Activated CD4-positive, CD25-positive, alpha-beta regulatory T cell (primary cell): ENCODE measurements at regions not wholly inside any gene's neighbourhood (a gene's known extent, or its start where the extent isn't known, plus 50 kb on each side); places are given as distances from the start of the nearest gene placed in this dataset.

ENCODE experiments used
- DNase-seq, 4 experiments: peaks; one replicate each; lab custom pipeline; 2025; lab: John Stamatoyannopoulos, UW

DNA sequence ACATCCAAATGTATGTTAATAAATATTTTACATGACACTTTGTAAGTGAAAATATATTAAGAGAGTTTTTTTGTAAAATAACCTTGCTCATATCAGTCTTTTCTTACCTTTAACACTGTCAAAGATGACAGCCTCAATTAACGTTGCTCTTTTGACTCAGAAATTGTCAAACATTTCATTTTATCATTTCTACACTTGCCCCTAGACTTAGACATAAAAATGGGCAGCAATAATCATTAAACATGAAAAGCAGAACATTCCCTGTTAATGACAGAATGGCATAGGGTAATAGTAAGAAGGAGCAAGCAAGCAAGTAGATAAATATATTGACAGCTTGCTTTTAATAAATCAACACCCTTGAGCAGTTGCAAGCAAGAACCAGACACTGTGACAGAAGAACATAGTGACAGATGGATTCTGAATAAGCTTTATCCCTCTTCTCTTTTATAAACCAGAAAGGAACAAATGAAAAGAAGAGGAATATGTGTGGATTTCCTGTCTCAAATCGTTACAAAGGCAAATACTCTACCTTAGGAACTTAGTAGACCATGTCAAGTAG is 796.0 kb upstream of the CHD1 start:
- no peak for DNase-seq

DNA sequence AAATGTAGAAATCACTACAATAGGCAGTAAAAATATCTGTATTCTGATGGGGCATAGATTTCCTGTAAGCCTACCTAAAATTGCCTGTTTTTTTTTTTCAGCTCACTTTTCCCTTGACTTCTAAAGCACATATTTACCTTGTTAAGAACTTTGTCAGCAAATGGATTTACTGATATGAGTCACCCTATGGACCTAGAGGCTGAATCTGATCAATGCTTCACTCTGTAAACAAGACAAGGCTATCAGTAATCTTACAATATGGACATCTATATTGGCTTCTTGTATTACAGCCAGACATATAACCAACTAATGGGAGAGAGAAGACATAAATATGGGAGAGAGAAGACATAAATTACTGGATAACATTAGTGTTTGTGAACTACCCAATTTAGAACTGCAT is 792.7 kb upstream of the CHD1 start:
- DNase-seq = no peak

DNA sequence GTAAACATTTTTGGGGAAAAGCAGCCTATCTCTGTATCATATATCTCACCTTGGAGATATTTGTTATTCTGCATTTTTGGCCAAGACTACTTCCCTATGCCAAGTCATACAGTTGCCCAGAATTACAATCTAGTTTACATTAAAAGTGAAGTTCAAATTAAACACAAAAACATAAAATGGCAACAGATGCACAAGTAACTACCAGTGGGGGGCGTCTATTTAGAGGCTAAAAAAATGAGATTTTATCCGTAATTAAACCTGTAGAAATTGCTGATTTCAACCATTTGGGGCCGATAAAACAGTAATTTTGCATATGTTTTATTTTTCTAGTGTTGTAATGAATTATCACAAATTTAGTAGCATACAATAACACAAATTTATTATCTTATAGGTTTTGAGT is 787.1 kb upstream of the CHD1 start:
- no peak for DNase-seq

- no peak for DNase-seq
These were observed 777.4 kb upstream of the CHD1 start for GRCh38 chr5:99706160-99706559.

DNA sequence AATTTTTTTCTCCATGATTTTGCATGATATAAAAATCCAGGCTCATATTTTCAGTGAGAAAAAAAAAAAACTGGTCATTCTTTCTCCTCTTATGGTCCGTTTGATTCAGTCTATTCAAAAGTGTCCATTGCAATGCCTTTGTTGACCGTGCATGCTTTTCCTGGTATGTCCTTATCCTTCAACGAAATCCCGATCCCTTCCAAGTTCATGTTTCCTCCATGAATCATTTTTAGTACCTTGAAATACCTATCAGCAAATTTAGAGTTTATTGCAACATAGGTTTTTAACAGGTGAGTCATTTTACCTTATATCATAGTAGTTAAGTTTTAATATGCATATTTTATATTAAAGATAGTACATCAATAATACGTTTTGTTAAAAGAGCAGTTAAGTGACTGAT is 773.8 kb upstream of the CHD1 start:
- no peak for DNase-seq

GRCh38 chr5:99694884-99695283 is 766.1 kb upstream of the CHD1 start:
- no peak for DNase-seq

- no peak for DNase-seq
These were observed 757.7 kb upstream of the CHD1 start for GRCh38 chr5:99686538-99686937.

GRCh38 chr5:99675974-99676373 is 747.2 kb upstream of the CHD1 start:
- no peak for DNase-seq

- DNase-seq = no peak
These were observed 745.3 kb upstream of the CHD1 start for GRCh38 chr5:99674101-99674500.

DNA sequence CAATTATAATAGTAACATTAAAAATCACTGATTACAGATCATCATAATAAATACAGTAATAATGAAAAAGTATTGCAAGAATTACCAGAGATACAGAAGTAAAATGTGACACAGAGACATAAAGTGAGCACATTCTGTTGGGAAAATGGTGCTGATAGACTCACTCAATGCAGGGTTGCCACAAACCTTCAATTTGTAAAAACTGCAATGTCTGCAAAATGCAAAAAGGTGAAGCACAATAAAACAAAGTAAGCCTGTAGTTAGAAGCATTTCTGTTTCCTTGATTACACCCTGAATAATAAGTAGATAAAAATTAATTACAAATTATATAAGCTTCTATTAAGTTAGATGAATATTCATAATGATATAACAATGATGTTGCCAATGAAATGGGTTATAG is 736.2 kb upstream of the CHD1 start:
- no peak for DNase-seq

GRCh38 chr5:99651298-99651697 is 722.5 kb upstream of the CHD1 start:
- no peak for DNase-seq

GRCh38 chr5:99646011-99646647 is 717.3 kb upstream of the CHD1 start:
- no peak for DNase-seq

- no peak for DNase-seq
These were observed 716.0 kb upstream of the CHD1 start for GRCh38 chr5:99644822-99645221.

DNA sequence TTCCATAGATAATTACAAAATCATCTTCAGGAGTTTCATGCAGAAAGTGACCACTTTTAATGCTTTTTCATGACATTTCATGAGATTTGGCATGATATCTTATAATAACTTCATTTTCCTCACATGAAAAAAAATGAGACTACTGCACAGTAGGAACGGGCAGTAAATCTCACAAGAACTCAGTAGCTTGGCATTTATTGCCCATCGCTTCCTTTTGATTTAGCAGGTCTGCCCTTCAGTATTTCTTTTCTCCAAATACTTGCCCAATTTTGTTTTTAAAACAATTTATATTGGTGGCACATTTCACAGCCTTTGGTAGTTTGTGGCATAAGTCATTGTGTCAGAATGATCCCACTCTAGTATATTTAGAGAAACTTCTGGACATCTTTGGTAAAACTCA is 711.8 kb upstream of the CHD1 start:
- no peak for DNase-seq

DNA sequence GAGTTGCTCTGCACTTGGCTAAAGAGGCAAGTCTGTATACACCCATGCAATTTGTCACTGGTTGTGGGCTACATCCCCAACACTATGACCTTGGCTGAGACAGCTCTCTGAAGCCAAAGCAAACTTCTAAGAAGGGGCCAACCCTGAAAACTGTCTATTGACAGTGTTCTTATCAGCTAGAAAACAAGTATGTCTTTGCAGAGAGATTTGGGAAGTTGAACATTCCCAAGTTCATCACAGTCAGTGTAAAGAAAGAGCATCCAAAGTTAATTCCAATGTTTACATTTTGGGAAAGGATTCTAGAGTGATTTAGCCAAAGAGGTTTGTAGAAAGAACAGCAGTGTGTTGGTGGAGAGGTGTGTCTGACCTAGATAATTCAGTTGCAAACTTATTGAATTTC is 711.1 kb upstream of the CHD1 start:
- no peak for DNase-seq

- no peak for DNase-seq
These were observed 707.9 kb upstream of the CHD1 start for GRCh38 chr5:99636663-99637062.

DNA sequence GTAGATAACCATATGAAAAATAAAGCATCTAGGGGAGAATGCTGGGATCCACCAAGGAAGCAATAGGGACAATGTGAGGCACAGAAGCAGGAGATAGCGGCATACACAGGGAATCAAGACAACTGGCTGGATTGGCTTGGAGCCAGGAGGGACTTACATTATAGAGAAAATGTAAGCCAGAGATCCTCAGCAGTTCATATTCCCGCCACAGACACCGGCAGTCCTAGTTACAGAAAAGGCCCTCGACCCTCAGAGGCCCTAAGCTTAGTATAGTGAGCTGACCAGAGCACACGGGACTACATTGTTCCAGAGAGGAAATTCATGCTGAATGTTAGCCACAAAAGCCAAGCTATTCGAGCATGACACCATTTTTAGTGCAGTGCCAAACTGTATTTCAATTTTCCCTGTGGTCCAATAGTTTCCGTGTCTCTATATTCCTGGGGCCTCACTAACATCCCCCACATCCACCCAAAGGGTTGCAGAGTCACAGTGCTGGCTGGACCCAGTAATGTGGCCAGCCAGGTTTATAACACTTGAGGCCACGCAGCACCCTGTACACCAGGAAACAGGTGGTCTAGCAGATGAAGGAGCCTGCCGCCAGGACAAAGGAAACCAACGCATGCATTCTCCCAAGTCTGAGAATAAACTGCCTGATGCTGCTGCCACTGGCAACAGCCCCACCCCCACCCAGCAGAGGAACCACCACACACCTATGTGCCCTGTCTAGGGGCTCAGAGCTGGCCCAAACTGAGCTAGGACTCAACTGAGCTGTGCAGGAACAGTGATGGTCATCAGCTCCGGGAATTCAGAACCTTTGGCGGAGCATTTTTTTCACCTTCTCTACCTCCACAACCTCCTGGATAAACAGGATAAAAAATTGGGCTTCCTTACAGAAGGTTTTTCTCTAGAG is 693.2 kb upstream of the CHD1 start:
- DNase-seq = no peak

DNA sequence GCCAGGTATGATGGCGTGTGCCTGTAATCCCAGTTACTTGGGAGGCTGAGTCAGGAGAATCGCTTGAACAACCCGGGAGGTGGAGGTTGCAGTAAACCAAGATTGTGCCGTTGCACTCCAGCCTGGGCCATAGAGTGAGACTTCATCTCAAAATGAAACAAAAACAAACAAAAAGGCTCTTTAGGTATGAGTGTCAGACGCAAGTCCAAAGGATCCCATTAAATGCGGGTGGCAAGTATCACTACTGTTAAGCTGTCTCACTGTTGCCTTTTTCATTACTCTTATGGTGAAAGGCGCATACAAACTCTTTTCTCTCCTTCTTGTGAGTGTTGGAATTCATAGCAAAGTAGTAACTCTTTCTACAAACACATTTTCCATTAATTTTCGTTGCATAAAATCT is 688.5 kb upstream of the CHD1 start:
- no peak for DNase-seq

DNA sequence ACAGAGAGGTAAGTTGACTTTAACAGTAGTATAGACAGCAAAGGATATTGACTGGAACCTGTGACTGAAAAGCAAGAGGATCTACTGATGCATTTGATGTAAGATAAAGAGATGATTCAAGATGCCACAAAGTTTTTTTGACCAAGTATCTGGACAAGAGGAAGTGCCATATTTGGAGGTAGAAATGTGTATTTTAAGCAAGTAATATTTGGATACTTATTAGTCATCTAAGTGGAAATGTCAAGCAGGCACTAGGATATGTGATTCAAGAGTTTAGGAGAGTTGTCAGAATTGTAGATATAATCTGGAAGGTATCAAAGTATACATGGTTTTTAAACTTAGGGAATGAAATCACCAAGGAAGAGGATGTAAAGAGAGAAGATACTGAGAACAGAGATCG is 686.1 kb upstream of the CHD1 start:
- DNase-seq = no peak

DNA sequence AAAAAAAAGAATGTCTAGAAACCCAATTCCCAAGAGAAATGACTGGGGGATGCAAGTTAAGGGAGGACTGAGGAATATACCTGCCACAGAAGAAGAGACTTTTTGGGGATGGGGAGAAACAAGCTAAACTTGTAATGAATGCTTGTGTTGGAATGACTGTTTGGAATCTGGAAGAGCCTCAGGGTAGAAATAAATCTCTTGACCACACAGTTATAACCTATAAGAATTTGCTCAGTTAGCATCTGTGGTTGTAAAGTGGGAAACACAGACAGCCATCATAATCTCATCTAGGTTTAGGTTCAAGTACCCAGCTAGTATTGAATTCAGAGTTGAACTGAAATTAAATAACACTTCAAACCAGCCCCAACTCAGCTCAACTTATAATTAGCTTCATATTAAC is 678.3 kb upstream of the CHD1 start:
- DNase-seq = no peak

DNA sequence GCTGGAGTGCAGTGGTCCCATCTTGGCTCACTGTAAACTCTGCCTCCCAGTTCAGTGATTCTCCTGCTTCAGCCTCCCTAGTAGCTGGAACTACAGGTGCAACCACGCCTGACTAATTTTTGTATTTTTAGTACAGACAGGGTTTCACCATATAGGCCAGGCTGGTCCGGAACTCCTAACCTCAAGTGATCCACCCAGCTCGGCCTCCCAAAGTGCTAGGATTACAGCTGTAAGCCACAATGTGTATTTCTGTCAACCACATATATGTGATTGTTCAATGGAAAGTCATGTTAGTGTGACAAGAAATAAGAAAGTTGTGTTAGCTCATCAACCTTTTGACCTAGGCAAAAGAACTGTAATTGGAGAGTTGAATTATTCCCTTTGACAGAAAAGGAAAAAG is 677.1 kb upstream of the CHD1 start:
- no peak for DNase-seq

- DNase-seq = no peak
These were observed 672.1 kb upstream of the CHD1 start for GRCh38 chr5:99600952-99601351.

DNA sequence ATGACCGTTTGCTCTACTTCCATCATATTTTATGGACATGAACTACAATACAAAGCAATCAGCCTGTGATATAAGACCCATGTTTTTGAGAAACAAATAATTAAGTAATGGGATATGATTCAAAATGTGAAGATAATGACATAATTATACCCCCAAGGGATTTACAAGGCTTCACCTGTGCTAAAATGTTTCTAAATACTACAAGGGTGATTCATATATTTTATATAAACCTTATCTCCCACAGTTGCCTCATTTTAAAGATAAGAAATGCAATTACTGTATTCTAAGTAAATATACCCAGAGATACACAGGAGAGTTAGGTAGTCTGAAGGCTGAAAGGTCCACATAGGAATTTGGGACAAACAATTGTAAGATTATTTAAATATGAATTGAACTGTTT is 662.0 kb upstream of the CHD1 start:
- DNase-seq = no peak
